HG02852 (cell line): ENCODE measurements at regions not wholly inside any gene's neighbourhood (a gene's known extent, or its start where the extent isn't known, plus 50 kb on each side); places are given as distances from the start of the nearest gene placed in this dataset.

Experiments used
- ATAC-seq: cut with Tn5 transposase; IDR thresholded peaks from one replicate; pipeline ENCODE4 v1.9.1; 2021; ENCODE audit warnings: mild to moderate bottlenecking, moderate library complexity; ENCODE audit not compliant: unreplicated experiment

DNA sequence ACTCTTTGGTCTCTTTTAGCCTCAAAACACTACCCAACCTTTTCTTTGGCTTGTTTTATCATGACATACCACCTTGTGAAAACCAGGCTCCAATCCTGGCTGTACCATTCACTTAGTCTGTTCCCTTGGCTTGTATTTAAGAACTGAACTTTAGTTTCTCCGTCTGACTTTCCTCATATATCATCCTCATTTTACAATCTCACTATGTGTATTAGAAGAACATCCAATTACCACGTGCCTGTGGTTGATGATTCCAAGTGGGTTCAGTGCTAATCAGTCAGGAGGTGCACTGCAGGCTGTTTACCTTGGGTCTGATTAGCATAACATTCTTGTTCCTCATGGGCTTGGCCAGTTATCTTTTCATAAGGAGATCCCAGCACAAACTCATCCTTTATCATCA lies 144.8 kb upstream of the KLF14 start:
- ATAC-seq, result no peak

GRCh38 chr7:130879191-130879590 lies 145.2 kb upstream of the KLF14 start:
- ATAC-seq, result no peak

DNA sequence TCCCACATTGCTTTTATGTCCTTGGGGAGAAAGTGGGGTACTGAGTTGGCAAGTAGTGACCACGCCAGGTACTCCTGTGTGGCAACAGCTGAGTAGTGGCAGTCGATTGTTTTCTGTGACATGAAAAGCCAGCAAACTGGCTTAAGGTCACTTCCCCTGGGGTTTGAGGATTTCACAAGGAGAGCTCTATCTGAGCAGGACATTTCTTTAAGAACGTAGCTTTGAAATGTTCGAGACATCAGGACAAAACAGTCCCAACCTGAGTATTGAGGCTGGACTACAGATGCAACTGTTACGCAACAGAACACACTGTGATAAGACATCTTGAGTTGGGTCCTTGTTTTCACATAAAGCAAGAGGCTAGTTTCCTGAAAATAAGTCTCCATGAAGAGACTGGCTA lies 146.7 kb upstream of the KLF14 start:
- no peak for ATAC-seq

GRCh38 chr7:130881091-130881798 lies 147.2 kb upstream of the KLF14 start:
- no peak for ATAC-seq

GRCh38 chr7:130881799-130882141 lies 147.8 kb upstream of the KLF14 start:
- ATAC-seq, result no peak

GRCh38 chr7:130882396-130882795 lies 148.4 kb upstream of the KLF14 start:
- no peak for ATAC-seq

GRCh38 chr7:130883928-130884327 lies 149.9 kb upstream of the KLF14 start:
- ATAC-seq, result no peak

- no peak for ATAC-seq
These were observed 150.7 kb upstream of the KLF14 start for GRCh38 chr7:130884437-130885417.

DNA sequence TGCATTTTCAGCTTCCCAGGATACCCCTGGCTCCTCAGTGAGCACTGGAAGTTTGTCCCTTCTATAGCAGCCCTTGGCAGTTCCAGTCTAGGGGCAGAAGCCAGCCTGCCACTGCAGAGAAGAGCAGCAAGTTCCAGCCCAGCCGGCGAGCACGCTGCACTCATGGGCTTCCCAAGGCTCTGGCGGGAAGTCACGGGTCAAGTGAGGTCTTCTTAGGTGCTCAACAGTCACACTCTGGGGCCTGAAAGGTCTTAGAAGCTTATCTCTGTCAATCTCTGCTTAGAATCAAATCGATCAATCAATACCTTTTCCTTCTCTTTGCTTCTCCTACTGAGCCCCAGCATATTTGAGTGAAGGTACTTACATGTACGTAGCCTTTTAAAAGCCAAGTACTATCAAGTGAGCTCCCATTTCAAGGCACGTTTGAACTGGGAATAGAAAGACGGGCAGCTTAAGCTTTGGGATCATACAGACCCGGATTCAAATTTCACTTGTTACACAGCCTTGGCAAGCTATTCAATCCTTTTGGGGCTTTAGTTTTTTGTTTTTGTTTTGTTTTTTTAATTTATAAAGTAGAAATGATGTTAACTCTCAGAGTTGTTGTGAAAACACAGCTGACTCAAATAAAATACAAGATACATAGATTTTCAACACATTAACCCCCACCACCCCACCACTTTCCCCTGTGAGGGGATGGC lies 152.6 kb upstream of the KLF14 start:
- no peak for ATAC-seq

DNA sequence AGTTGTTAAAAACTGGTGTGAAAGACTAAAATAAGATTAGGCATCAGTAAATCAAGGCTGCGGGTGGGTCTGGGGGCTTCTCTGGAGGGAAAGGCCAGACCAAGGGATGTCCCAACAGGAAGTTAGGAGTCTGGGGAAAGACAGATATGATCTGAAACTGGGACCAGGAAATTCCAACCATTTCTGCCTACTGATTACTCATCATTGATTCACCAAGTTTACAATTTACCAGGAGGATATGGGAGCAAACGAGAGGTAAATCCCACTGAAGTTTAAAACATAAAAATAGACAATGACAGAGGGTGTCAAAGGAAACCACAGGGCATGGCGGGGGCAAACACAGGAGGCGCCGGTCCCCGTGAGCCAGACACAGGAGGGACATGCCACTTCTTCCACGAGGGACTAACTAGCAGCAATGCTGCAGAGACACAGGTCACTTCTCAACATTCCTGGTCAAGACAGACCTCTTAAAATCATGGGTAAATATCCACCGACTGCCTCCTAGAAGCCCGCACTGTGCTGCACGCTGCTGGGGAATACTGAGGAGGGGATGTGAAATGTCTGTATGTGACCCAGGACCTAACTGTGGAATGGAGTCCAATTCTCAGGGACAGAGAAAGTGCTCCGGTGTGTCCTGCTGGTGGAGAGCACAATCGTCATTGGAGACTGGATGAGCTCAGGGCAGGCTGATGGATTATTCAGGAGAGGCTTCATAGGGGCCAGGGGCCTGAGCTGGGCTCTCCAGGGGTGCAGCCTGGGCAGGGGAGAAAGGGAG lies 153.4 kb upstream of the KLF14 start:
- no peak for ATAC-seq

DNA sequence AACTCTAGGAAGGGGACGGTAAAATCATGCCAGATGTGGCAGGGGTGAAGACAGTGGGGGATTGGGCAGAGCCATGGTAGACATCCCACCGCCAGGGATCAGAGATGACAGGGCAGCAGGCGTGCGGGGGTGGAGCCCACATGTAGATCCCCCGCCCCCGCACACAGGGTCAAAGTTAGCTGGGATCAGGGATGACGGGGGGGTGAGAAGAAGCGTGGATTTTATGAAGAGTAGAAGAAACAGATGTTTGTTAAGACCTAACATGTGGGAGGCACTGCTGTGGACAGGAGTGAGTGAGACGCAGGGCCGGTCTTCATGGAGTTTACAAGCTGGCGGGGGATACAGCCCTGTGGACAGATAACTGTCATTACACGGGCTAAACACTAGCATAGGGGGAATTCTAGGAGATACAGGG lies 154.0 kb upstream of the KLF14 start:
- no peak for ATAC-seq

DNA sequence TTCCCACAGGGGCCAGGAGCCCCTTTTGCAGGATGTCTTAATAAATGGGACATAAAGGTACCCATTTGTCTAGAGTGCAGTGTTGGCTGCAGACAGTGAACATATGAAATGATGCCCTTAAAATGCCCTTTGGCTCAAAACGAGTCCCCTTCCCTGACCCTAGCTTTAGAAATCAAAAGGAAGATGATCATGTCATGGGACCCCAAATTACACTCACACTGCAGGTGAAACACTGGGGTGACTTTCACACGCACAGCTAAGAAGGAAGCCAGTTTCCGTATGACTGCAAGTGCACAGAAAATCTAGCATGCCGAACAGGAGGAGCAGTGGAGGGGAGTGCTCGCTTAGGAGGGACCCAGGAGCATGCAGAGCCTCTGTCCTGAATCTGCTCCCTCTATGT lies 154.5 kb upstream of the KLF14 start:
- ATAC-seq, result no peak

DNA sequence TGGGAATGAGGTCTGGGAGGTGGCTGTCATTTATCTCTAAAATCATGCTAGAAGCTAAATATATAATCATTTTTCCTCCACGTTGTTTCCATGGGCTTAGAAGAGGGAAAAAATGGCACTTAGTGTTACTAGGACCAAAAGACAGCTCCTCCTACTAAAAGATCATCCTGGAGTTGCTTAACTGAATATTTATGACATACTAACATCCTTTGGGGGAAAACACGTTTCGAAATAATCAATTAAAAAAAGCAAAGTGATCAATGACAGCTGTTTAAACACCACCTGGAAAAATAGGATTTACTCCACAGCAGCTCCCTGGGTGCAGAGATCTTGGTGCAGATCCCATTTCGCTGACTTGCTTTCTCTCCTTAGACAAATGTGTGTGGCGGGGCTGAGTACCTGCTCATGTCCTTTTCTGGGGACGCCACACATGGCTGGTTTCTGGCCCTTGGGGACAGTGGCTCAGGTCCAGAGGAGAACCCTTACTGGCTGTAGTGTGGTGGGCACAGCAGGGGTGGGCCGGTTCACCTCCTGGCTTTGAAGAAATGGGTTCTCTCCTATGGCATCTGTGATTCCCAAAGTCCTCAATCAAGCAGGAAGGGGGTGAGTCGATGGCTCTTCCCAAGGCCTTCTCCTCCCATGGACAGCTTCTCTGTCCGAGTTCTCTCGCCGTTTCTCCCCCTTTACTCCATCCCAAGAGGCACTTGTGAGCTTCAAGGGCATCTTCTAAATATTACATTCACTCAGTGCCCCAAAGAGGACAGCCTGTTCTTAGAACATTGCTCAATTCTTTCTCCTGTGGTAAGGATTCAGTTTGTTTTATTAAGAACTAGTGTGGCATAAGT lies 156.4 kb upstream of the KLF14 start:
- no peak for ATAC-seq

DNA sequence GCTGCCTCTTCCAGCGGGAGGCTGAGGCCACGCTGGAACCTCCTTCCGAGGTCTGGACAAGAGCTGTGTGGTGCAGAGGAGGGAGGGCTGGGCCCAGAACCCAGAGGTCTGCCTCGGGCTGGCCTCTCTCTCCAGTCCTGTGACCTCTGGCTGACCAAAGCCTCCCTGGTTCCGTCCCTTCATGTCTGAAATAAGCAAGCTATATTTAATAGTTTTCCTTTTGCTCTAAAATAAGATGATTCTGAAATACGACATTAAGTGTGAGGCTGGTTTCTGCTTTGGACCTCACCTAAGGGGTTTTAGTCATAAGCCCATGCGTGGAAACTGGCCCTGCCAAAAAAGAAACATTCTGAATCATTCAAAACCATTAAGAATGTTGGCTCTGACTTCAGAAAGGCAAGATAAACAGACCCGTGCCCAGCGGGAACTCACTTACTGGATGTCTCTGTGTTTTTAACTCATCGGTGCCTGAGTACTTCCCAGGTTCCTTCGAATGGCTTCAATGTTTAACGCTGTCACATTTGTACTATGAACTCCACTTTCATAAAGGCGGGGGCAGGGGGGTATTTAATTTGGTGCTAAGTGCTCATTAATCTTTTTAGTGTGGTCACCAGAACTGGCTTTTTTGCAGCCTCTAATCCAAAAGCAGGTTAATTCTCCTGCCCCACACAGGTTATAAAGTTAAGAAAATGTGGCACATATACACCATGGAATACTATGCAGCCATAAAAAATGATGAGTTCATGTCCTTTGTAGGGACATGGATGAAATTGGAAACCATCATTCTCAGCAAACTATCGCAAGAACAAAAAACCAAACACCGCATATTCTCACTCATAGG lies 157.5 kb upstream of the KLF14 start:
- no peak for ATAC-seq

DNA sequence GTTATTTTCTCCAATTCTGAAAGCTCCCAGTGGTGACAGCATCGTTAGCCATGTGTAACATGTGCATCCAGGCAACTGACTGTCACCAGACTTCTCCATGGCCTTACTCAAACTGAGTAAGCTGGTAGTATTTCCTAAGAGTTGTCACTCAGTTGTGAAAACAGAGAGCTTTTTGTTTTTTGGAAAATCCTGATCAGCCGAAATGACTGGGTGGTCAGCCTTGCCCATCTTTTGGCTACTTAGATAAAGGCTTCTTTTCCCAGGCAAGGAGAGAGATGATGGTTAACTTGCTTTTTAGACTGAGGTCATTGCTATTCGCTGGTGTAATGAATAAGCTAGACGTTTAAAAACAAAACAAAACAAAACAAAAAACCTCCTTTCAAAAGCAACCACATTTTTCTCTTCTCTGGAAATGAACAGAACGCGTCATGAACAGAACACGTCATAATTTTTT lies 159.5 kb upstream of the KLF14 start:
- ATAC-seq, result no peak

- no peak for ATAC-seq
These were observed 160.3 kb upstream of the KLF14 start for GRCh38 chr7:130894146-130894908.

DNA sequence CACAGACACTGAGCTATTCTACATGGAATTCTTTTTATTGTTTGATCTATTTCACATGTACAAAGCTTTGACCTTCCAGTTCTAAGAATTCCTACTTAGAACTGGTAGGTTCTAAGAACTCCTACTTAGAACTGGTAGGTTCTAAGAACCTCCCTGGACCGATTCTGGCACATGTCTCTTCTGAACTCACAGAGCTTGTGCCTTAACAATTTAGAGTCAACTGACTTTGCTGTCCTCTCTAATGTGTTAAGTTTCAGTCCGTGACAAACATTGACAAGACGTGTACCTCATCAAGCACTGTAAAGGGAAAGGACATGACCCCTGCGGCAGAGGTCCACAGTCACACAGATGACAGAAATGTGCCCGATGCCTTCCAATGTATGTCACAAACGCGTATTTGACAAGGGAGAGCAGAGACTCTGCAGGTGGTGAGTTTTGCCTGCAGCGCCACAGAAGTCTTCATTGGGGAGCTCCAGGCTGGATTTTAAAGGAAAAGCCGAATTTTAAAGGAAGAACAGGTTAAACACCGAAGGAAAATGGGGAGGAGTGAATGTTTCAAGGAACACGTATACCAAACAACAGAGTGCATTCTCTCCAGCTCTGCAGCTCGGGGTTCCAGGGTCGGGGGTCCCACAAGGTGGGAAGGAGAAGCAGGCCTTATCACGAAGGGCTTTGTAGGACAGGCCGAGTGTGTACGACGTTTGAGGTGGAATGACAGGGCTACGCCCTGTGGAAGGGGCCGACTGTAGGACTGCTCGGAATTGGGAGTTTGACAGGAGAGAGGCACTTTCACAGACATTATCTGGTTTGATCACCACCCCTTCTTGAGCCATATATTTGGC lies 161.1 kb upstream of the KLF14 start:
- no peak for ATAC-seq
